ENCODE measurements at regions not wholly inside any gene's neighbourhood (a gene's known extent, or its start where the extent isn't known, plus 50 kb on each side); places are given as distances from the start of the nearest gene placed in this dataset.

DNA sequence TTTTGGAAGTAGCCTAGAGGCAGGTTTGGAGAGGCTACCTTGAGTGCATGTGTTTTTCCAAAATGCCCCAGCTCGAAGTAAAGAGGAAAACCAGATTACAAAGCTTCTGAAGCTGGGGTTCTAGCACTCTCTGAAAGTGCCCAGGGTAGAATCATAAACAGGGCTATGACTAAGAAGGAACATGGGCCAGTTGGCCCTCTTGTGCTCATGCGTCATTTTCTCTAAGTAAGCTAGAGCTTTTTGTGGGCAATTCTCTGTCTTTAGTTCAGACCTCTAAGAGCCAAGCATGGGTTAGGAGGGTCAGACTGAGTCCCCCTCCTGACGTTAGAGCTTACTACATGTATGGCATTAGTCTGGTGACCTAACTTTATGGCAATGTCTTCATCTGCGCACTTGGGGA lies 129.5 kb upstream of the UMPS start:
- POLR2A ChIA-PET: no interaction called here
- CTCF ChIA-PET: no interaction called here

- POLR2A ChIA-PET: no interaction called here
- CTCF ChIA-PET: no interaction called here
These were observed 129.1 kb upstream of the UMPS start for GRCh38 chr3:124601190-124601589.

DNA sequence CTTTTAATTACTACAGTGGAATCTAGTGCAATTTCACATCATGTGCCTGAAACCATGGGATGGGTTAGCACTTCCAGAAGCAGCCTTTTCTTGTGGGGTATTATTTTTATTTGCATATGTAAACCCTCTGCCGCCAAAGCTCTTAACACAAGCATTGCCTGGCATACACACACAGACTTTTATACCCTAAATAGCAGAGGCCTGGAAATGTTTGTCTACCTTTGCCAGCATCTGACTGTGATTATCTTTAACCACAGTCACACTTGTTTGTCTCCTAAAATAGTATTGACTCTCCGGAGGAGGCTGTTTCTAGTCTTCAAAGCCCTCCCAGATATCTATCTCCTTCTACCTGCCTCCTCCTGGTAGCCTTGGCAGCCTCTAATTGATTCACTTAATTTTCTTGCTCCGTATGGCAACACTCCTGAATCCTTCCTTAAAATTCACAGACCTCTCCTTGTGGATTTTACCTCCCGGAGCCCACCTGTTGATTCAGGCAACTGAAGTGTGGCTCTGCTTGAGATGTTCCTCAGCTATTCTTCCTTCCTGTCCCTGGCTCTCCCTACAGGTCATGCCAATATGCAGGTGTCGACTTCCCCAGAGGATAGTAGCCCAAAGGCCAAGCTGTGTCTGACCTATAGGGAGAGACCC lies 127.1 kb upstream of the UMPS start:
- ChIA-PET POLR2A (no interaction called here), CTCF (no interaction called here)

- CTCF ChIA-PET: interaction anchor here (0.6 to 1.2 kb wide), 2 partner anchors 23 to 55 kb away, joined by 3 to 5 read pairs; no protein-coding TSS in a partner anchor
- POLR2A ChIA-PET: no interaction called here
These were observed 124.3 kb upstream of the UMPS start for GRCh38 chr3:124605781-124606579.

- ChIA-PET POLR2A (no interaction called here), CTCF (no interaction called here)
These were observed 123.1 kb upstream of the UMPS start for GRCh38 chr3:124607163-124607562.

GRCh38 chr3:124609402-124609801 lies 120.8 kb upstream of the UMPS start:
- POLR2A ChIA-PET: no interaction called here
- CTCF ChIA-PET: no interaction called here

DNA sequence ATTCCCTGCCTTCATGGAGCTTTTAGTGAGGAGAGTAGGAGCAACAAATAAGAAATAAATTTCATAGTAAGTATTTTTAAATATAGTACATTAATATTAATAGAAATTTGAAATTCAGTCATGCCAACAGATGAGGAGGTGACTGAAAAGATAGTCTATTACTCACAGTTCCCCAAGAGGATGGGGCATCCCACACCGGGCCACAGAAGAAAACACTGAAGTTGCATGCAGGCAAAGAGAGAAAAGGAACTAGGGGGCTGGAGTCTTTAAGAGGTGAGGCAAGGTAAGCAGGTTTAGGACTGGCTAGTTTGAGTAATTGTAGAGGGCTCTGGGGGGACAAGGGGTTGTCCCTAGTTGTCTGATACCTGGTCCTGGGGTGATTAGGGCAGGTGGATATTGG lies 120.1 kb upstream of the UMPS start:
- CTCF ChIA-PET: no interaction called here
- POLR2A ChIA-PET: no interaction called here

- ChIA-PET POLR2A (no interaction called here), CTCF (no interaction called here)
These were observed 118.7 kb upstream of the UMPS start for GRCh38 chr3:124611520-124611919.

GRCh38 chr3:124615896-124616543 lies 114.2 kb upstream of the UMPS start:
- CTCF ChIA-PET: no interaction called here
- POLR2A ChIA-PET: no interaction called here

- ChIA-PET POLR2A (no interaction called here), CTCF (interaction anchor here (0.6 to 0.7 kb wide), 2 partner anchors 51 to 732 kb away, joined by 3 read pairs; no protein-coding TSS in a partner anchor)
These were observed 113.1 kb upstream of the UMPS start for GRCh38 chr3:124617177-124617576.

DNA sequence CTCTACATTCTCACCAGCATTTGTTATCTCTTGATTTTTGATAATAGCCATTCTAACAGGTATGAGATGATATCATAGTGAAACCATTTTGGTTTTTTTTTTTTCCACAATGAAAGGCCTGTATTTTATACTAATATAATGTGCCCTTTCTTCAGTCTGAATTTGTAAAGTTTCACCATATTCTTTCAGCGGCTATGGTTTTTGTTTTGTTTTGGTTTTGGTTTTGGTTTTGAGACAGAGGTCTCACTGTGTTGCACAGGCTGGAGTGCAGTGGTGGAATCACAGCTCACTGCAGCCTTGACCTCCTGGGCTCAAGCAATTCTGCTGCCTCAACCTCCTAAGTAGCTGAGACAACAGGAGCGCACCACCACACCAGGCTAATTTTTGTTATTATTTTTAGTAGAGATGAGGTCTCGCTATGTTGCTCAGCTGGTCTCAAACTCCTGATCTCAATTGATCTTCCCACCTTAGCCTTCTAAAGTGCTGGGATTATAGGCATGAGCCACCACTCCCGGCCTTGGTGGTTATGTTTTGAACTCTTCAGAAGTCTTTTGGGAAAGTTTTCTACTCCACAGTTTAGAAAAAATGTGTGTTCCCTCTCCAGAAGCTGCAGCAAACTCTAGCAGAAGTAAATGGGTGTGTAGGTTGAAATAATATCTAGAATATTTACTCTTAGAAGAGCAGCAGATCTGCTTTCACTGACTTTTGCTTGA lies 110.2 kb upstream of the UMPS start:
- CTCF ChIA-PET: interaction anchor here (0.5 to 0.7 kb wide), 2 partner anchors 15 to 44 kb away, joined by 3 to 4 read pairs; no protein-coding TSS in a partner anchor
- POLR2A ChIA-PET: no interaction called here

- ChIA-PET CTCF (interaction anchor here (0.5 kb wide), 1 partner anchor 16 kb away, joined by 4 read pairs; no protein-coding TSS in a partner anchor), POLR2A (no interaction called here)
These were observed 109.6 kb upstream of the UMPS start for GRCh38 chr3:124620600-124621063.

DNA sequence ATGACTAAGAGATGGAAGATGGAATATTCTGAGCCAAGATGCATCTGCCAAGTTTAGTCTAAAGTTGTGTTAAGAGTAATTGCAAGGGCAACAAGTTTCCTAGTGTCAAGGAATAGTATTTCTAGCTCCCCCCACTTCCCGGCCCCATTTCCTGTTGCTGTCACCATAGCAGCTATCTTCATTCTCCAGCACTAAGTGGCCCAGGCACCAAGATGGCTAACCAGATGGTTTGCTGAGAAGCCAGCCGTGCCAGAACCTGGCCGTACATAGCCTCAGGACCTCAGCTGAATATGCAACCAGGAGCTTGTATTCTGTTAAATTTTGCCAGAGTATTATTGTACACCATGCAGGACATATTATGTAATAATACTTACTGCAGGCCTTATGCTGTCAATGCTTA lies 108.8 kb upstream of the UMPS start:
- ChIA-PET CTCF (no interaction called here), POLR2A (no interaction called here)

DNA sequence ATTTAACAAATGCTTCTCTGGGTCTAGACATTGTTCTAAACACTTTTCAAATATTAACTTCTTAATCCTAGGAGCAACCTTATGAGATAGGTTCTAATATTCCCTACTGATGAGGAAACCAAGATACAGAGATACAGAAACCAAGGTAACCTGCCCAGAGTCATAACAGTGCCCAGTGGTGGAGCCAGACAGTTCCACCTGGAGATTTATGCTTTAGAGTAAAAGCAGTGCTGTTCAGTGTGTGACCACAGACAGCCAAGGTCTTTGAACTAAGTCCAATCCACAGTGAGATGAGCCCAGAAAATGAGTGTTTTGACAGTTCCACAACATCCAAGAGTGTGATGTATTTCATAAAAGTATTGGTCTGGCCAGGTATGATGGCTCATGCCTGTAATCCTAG lies 105.2 kb upstream of the UMPS start:
- CTCF ChIA-PET: no interaction called here
- POLR2A ChIA-PET: no interaction called here

GRCh38 chr3:124627501-124627908 lies 102.7 kb upstream of the UMPS start:
- ChIA-PET CTCF (no interaction called here), POLR2A (no interaction called here)

DNA sequence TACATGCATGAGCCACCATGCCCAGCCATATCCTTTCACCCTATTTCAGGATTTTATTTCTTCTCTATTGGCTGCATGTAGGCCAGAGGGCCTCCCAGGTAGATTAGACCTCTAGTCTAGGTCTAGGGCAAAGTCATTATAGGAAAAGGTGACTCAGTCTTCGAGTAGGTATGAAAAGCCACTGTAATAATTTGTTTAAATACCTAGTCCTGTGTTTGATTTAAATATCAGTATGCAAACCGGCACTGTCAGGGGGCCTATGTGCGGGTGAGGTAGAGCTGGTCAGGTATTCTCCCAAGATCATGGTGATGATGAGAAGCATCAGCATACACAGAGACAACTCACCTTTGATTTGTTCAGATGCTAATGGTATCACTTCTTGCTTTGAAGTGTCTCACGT lies 101.4 kb upstream of the UMPS start:
- ChIA-PET CTCF (interaction anchor here (0.6 kb wide), 1 partner anchor 23 kb away, joined by 5 read pairs; no protein-coding TSS in a partner anchor), POLR2A (no interaction called here)

GRCh38 chr3:124629497-124629896 lies 100.8 kb upstream of the UMPS start:
- ChIA-PET POLR2A (no interaction called here), CTCF (no interaction called here)

- CTCF ChIA-PET: interaction anchor here (0.6 kb wide), 1 partner anchor 13 kb away, joined by 4 read pairs; no protein-coding TSS in a partner anchor
- POLR2A ChIA-PET: no interaction called here
These were observed 99.3 kb upstream of the UMPS start for GRCh38 chr3:124630960-124631359.

- POLR2A ChIA-PET: no interaction called here
- CTCF ChIA-PET: interaction anchor here (0.6 kb wide), 1 partner anchor 14 kb away, joined by 4 read pairs; no protein-coding TSS in a partner anchor
These were observed 98.5 kb upstream of the UMPS start for GRCh38 chr3:124631727-124632126.

DNA sequence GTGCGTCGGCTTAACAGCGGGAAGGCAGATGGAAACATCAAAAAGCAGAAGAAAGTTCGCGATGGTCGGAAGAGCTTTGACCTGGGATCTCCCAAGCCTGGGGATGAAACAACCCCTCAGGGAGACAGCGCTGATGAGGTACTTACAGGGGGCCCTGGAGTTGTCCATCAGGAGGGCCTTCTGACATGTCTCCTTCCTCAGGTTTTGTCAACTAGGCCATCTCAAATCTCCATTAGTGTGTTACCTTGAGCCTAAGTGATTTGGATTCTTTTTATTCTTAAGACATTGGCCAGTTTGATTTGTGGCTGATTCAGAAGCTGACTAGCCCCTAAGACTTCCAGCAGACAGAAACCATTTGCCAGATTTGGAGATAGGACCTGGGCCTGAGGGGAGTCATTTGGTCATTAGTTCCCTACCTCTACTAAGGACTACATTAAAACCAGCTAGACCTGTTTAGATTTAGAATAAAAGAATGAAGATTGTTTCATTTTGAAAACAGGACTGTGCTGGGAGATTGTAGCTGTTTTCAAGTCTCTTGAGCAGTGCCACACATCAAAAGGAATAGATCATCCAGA lies 97.6 kb upstream of the UMPS start:
- ChIA-PET POLR2A (no interaction called here), CTCF (no interaction called here)

Measured in activated CD8-positive, alpha-beta memory T cell treated with anti-CD3 and anti-CD28 coated beads for 36 hours (primary cell).